GM10266 (cell line): ENCODE measurements at regions not wholly inside any gene's neighbourhood (a gene's known extent, or its start where the extent isn't known, plus 50 kb on each side); places are given as distances from the start of the nearest gene placed in this dataset.

Experiments used
- DNase-seq: peaks from one replicate; pipeline ENCODE4 v3.0.0; 2012; ENCODE audit errors: extremely low spot score
- TF ChIP-seq, protein P1 (sequence below): IDR thresholded peaks from 2 replicates; pipeline ENCODE4 v1.5.1; 2012; ENCODE audit warnings: mild to moderate bottlenecking, low read depth; ENCODE audit not compliant: control insufficient read depth, insufficient read depth; ENCODE audit errors: missing control alignments

DNA sequence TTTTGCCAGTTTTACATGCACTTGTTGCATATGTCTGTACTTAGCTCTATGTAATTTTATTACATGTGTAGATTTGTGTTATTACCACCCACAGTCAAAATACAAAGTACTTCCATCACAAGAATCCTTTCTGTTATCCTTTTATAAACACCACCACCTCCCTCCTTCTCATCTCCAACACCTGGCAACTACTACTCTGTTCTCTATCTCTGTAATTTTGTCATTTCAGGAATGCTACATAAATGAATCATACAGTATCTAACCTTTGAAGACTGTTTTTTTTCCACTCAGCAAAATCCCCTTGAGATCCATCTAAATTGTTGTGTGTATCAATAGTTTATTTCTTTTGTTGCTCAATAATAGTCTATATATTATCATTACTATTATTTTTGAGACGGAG lies 64.5 kb upstream of the COP1 start:
- DNase-seq: no peak
- TF ChIP-seq, protein P1, sequence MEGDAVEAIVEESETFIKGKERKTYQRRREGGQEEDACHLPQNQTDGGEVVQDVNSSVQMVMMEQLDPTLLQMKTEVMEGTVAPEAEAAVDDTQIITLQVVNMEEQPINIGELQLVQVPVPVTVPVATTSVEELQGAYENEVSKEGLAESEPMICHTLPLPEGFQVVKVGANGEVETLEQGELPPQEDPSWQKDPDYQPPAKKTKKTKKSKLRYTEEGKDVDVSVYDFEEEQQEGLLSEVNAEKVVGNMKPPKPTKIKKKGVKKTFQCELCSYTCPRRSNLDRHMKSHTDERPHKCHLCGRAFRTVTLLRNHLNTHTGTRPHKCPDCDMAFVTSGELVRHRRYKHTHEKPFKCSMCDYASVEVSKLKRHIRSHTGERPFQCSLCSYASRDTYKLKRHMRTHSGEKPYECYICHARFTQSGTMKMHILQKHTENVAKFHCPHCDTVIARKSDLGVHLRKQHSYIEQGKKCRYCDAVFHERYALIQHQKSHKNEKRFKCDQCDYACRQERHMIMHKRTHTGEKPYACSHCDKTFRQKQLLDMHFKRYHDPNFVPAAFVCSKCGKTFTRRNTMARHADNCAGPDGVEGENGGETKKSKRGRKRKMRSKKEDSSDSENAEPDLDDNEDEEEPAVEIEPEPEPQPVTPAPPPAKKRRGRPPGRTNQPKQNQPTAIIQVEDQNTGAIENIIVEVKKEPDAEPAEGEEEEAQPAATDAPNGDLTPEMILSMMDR: no peak
